Left lobe of liver (tissue), 2 donors: ENCODE measurements at regions not wholly inside any gene's neighbourhood (a gene's known extent, or its start where the extent isn't known, plus 50 kb on each side); places are given as distances from the start of the nearest gene placed in this dataset.
"Not testable (repeated sequence)": the region's sequence is repeated elsewhere in the genome, so short reads cannot be mapped to it uniquely, and the experiment has no call there.

ENCODE experiments used
- ATAC-seq: fragments of 200-7000 bp; cut with Tn5 transposase; one replicate; pipeline ENCODE4 v1.9.1; 2020; ENCODE audit warnings: mild to moderate bottlenecking, moderate library complexity
- DNase-seq: peaks from one replicate; pipeline ENCODE4 v3.0.0-alpha.2; 2020; ENCODE audit warnings: low spot score
- donor health status: DM: no; HTN: no; CAD: no; lungs with moderate emphysema.
- donor health status: DM: no; HTN: yes; CAD: no.

DNA sequence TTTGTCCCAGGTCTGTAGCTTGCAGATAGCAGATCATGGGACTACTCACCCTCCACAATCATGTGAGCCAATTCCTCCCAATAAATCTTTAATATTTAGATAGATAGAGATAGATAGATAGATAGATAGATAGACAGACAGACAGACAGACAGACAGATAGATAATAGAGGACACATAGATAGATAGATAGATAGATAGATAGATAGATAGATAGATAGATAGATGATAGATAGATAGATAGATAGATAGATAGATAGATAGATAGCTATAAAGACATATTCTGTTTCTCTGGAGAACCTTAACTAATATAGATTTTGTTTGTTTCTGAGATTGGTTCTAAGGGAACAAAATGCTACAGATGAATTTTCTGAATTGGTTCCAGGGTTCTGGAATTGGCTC, 82.3 kb upstream of the PRDX6 start:
- not testable (repeated sequence) for ATAC-seq, DNase-seq

DNA sequence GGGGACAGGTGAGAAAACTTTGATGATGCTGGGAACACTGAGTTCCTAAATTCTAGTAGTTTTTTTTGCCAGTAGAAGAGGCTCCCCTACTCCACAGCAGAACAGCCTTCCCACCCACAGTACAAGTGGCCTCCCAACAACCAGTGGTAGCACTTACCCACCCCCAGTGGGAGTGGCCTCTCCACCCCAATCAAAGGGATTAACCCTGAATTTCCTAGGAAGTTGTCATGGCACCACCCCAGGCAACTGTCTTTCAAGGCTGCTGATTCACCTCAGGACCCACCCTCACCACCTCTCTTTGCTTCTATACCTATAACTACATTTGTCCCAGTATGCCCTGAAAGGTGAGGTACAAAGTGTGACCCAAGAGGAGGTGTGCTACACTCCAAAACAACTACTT, 81.4 kb upstream of the PRDX6 start:
- no peak for ATAC-seq
- DNase-seq, result no peak

DNA sequence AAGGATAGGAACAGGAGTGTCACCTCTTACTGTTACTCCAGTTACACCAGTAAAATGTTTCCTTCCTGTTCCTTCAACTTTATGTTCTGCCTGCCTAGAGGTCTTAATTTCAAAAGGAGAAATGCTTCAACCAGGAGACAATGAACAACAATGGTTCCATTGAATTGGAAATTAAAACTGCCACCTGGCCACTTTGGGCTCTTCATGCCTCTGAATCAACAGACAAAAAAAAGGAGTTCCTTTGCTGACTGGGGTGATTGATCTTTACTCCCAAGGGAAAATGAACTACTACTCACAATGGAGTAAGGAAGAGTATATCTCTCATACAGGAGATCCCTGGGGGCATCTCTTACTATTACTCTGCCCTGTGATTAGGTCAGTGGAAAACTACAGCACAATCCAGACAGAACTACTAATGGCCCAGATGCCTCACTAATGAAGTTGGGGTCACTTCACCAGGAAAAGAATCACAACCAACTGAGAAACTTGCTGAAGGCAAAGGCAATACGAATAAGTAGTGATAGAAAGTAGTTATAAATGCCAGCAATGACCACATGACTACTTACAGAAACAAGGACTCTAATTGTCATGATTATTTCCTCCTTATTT, 76.6 kb upstream of the PRDX6 start:
- ATAC-seq (no peak), DNase-seq (no peak)

DNA sequence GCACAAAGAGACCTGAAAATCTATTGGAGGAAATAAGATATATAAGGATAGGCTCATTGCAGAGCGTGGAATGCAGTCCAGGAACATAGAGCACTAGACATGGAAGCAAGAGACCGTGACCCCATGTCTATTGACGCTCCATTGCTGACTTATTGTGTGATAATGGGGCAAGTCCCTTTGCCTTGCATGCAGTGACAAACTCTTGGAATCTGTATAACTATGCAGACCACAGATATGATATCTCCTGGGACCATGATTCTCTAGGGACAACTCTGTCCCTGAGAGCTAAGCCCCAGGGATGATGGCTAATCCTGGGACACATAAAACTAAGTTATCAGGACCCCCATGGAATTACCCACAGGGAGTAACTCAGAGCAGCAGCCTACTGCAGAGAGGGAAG, 73.1 kb upstream of the PRDX6 start:
- DNase-seq (no peak), ATAC-seq (no peak)

DNA sequence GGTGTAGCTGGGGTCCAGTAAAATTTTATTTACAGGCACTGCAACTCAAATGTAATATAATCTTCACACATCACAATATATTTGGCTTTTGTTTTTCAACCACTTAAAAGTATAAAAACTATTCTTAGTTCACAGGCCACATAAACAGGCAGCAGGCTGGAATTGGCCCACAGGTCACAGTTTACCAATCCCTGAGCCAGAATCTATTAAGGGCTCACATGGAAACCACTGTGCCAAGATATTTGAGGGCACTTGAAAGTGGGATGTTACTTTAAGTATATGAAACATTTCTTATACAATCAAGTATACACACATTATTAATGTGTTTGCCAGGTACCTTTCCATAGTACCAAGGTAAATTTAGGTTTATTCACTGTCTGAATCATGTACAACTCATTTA, 71.9 kb upstream of the PRDX6 start:
- ATAC-seq, result no peak
- no peak for DNase-seq

DNA sequence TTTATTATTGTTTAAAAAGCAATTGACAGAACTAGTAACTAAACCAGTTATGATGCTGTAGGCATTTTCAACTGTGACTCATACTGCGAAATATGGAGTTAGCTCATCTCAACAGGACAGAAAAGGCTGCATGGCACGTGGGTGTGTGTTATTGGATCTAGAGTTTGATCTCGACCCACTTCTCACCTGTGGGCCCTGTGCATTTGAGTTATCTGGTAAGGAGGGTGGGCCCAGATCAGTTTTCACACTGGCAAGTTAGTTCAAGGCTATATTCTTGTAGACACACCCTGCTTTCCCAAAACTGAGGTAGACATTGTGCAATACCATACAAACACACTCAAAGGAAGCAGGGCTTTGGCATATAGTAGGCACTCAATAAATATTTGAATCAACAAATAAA, 71.3 kb upstream of the PRDX6 start:
- ATAC-seq (no peak), DNase-seq (no peak)

DNA sequence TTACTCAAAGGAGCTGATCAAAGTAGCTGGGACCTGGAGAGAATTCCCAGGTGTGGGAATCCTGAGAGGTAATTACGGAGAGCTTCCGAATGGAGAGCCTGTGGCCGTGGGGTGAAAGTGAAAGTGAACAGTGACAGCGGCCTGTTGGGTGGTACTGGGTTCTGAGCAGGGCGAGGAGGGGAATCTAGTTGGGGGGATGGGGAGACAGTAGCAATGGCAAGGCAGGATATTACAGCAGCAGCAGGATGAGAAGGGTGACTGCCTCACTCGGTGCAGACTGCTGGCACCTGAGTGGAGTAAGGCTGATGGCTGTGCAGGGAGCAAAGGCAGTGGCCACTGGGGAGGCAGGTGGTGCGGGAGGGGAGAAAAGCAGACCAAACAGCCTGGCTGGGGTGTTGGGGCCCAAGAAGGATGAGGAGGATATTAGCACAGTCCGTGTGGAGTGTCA, 70.3 kb upstream of the PRDX6 start:
- ATAC-seq, result peak; percentile 37
- no peak for DNase-seq

DNA sequence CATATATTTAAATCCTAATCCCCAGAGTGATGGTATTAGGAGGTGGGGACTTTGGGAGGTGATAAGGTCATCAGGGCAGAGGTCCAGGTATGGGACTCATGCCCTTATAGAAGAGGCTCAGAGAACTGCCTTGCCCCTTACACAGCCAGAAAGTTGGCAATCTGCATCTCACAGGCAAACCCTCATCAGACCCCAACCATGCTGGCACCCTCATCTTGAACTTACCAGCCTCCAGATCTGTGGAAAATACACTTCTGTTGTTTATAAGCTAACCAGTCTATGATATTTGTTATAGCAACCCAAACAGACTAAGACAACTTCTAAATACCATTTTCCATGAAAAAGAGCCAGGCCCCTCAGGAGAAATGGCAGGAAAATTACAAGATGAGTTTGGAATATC, 69.3 kb upstream of the PRDX6 start:
- no peak for ATAC-seq
- DNase-seq, result no peak

DNA sequence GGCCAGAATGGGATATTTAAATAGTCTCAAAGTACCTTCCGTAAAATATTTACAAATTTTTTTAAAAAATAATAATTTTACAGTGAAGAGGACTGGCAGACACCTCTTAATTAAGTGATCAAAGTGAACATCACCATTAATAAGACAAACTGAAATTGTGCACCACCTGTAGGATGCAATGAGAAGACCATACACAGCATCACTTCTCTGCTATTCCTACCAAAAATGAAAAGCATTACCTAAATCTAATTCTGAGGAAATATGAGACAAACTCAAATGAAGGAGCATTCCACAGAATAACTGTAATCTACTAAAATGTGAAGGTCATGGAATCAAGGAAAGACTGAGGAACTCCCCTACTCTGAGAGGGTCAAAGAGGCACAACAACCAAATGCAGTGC, 68.2 kb upstream of the PRDX6 start:
- no peak for ATAC-seq
- no peak for DNase-seq

DNA sequence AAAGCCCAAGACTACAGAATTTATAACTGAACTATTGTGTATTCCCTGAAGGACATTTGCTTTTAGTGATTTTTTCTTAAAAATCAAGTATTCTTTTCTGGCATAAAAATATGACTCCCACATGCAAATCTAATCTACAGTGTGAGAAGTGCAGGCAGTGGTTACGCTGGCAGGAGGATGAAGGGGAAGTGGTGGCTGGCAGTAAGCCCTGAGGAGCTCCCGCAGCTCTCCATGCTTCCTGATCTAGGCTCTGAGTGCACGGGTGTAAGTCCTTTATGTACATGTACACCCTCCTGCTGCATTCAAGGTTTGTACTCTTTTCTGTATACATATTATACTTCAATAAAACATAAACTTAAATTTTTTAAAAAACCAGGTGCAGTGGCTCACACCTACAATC, 67.5 kb upstream of the PRDX6 start:
- ATAC-seq (peak; percentile 51), DNase-seq (no peak)

DNA sequence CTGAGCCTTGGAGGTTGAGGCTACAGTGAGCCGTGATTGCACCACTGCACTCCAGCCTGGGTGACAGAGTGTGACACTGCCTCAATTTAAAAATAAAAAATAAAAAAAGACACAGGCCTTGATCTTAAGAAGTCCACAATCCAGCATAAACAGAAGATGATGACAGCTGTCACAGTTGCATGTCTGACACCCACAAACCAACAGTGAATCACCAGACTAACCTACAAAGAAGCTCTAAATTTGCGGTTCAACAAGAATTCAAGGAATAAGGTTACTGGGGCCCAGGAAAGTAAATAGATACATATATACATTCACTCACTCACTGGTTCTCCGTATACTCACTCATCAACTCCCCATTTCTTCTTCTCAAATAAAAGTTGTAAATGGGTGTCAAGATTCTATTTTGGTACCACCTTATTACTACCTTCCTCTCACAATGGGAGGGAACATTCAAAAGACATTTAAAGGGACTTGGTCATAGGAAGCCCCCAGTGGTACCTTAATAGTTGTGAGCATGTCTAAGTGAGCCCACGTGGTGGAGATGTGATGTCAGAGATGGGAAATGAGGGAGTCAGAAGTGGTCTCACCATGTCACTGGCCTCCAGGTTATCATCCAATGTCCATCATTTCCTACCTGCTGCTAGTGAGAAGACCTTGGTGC, 66.9 kb upstream of the PRDX6 start:
- no peak for ATAC-seq
- no peak for DNase-seq

DNA sequence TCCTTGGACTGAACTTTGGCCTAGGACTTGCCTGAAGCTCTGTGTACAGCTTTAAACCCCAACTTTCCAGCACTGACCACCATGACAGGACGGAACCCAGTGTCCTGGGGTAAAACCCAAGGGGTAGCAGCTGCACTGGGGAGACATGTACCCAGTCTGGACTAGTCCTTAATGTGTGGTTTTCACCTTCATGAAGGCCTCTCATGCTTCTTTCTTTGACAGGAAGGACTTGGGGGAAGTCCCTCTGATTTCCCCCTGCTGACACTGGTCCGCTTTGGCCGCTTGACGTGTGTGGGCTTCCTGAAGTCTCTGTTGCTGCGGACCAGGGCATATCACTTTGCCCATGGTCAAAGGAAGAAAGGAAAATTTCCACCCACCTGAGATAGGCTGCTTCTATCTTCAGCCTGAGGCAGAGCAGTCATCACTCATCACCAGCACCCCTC, 66.3 kb upstream of the PRDX6 start:
- ATAC-seq (no peak), DNase-seq (no peak)

DNA sequence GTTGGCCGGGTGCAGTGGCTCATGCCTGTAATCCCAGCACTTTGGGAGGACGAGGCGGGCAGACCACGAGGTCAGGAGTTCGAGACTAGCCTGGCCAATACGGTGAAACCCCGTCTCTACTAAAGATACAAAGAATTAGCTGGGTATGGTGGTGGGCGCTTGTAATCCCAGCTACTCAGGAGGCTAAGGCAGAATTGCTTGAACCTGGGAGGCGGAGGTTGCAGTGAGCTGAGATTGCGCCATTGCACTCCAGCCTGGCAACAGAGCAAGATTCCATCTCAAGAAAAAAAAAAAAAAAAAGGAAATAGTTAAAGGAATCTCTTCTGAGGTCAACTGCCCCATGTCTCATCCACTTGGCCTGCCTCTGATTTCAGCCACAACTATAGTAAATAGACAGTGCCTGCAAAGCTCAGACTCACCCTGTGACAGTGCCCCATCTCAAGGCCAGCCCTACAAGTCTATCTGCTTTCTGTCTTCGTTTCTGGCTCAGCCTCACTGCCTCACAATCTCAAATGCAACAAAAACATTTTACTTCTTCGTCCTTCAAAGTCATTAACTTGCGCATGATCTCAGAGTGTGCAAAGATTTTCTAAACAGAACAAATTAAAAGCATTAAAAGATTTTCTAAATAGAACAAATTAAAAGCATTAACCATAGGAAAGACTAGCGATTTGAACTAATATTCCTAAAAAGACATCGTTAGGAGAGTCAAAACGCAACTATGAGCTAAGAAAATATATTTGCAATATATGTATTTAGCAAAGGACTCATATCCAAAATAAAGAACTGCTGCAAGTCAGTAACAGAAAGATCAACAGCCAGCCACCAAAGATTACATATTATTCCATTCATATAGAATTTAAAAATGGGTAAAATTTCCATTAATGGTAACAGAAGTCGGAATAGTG, 65.0 kb upstream of the PRDX6 start:
- ATAC-seq, result no peak

DNA sequence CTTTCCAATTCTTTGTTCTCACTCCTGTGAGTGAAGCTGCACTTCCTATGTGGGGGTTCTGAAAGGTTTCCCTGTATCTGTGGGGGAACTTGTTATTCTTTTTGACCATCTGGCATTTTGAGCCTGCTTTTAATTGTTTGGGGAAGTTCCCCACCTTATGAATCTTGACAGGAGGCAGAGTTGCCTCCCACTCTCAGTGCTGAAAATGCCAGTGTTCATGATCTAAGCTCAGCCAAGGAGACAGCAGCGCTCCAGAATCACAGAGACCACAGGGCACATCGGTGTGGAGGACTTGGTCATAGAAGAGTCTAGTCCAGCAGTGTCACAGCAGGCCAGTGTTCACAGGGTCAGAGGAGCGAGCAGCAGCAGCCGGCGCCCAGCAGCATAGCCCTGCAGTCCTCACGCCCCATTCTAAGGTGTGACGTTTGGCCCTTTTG, 63.8 kb upstream of the PRDX6 start:
- ATAC-seq, result no peak
- no peak for DNase-seq

More for the DNA sequence above, 65.0 kb upstream of the PRDX6 start:
- DNase-seq, result no peak

DNA sequence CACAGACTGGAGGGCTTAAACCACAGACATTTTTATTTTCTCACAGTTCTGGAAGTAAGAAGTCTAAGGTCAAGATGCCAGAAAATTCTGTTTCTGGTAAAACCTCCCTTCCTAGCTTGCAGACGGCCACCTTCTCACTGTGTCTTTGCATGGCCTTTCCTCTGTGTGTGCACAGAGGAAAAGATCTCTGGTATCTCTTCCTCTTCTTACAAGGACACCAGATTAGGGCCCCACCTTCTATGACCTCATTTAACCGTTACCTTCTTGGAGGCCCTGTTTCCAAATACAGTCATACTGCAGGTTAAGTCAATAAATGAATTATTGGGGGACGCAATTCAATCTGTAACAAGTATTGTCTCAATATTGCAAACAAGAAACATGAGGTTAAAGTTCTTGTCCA, 63.0 kb upstream of the PRDX6 start:
- no peak for ATAC-seq
- no peak for DNase-seq

DNA sequence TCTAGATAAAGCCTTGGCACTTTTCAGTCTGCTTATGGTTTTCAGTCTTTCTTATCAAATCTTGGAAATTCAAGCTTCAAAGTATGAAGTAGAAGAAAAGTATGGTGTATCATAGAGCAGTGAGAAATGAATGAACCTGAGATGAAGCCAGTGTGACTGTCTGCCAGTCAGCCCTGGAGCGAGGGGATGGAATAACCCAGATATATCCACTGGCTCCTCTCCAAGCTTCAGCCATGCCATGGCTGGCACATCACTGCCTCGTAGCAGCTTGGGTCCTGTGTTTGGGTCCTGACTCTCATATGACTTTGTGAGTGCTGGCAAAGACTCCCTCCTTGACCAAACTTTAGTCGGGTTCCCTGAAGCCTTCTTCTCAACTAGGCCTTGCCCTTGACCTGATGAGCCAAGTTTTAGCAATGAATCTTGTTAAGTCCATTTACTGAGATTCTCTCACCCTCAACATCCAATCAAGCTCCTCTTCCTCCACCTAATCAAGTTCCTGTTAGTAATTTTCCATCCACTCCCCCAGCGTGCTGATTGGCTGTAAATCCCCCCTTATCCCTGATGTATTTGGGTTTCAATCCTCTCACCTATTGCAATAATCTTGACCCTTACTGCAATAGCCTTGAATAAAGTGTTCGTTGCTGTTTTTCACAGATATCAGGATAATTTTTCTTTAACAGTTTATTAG, 62.5 kb upstream of the PRDX6 start:
- DNase-seq, result no peak
- ATAC-seq, result no peak

DNA sequence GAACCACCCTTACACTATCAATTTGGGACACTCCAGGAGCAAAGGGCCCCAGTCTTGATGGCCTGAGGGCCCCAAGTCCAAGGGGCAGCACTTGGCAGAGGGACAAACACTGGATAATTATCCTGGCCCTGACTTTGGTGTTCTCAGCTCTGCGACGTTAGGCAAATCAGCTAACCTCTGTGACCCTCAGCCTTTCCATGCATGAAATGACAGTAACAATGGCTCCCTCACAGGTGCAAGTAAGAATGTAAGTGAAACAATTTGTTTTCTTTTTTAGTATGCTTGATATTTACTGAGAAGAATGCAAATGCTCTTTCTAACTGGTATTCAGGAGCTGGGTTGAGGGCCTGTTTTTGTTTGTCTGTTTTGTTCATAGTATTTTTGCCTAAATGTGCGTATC, 61.6 kb upstream of the PRDX6 start:
- DNase-seq (no peak), ATAC-seq (no peak)

DNA sequence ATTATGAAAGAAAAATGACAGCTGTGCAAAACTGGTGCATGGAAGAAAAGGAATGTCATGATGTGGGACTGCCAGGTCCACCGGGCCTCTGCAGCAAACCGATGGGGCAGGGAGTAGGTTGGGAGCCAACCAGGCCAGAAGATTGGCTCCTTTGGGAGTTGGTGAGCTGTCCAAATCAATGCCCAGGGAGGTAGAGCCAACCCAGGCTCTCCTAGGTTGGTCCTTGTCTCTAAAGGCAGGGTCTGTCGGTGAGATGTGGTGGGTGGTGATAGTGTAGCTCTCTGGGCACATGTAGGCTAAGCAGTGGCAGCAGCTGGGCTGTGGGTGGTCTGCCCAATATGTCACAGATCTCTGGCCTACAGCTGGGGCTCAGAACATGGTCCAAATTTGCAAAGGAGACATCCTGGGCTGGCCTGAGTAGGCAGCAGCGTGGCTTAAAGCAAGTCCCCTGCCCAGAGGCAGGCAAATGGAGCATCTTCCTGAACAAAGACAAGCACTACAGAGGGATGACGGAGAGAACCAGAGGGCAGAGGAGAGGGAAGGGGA, 61.2 kb upstream of the PRDX6 start:
- ATAC-seq (no peak), DNase-seq (no peak)

DNA sequence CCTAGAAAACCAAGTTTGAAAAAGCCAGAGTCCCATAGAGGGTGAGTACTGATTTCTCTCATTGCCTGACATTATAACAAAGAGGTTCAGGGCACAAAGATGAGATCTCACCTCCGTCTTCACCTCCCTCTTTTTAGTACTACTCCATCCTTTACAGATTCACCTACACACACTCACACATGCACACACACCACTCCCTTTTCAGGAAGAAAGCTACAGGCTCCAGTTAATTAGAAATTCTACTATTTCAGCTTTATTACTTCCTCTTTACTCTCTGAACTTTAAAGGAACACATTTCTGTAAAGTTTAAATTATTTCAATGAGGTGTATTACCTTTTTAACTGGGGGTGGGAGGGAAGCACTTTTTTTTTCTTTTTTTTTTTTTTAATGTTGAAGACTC, 59.6 kb upstream of the PRDX6 start:
- ATAC-seq, result no peak

DNA sequence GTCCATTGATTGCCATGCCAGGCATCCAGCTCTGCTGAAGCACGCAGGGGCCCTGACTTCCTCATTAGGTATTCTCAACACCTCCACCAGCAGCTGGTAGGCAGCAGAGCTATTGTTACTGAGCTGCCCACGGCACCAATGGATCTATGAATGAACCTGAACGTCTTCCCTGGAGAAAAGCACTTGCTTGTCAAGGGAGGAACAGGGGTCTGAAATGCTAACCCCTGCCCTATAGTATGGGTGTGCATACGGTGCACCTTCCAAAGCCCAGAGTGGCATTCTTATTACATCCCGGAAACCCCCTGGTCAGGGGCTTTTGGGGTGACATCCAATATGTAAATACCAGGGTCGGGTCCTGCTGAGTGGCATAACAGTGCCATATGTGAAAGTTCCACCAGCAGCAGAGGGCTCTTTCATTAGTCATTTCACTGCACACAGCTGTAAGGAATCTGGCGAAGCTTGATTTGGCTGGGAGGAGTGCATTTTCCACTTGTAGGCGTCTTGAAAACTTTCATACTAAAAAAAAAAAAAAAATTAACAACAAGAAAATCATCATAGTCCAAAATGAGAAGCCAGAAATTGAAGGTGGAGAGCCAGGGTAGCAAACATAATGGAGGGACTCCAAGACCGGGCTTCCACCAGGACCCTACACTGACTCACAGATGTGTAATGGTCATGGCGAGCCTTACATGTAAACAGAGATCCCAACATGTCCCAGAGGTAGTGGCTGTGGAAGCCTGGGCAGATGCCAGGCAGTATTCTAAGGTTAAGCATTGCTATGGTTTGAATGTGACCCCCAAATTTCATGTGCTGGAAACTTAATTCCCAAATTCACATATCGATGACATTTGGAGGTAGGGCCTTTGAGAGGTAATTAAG, 58.8 kb upstream of the PRDX6 start:
- ATAC-seq (no peak), DNase-seq (no peak)

More for the DNA sequence above, 59.6 kb upstream of the PRDX6 start:
- DNase-seq, result no peak
